ENCODE measurements at regions not wholly inside any gene's neighbourhood (a gene's known extent, or its start where the extent isn't known, plus 50 kb on each side); places are given as distances from the start of the nearest gene placed in this dataset.

DNA sequence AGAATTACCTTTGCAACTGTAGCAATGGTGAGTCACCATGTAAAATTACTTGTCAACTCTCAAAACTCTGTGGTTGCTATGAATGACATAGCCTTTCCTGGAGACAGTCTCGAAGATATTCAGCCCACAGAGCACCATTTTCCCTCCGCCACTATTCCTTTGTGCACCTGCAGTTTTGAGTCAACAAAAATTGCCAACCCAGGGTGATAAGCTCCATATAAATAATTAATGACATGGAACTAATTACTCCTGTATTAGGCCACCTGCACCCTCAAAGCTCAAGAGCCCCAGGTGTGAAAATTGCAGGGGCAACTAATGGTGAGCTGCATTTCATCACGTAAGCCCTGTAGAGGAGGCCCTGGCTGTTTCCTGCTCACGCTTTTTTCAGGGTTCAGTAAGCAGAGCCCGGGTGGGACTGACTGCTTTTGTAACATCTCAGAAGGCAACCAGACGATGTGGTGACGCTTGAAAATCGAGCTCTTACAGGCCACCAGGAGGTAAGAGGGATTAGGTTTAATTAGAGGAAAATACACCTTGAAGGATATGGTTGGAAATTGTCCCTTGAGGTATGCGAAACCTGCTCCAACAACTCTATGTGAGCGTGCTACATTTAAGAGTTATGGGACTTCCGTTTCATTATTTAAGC is 70.8 kb downstream of the BMP2 start:
- TF ChIP-seq, protein P1, sequence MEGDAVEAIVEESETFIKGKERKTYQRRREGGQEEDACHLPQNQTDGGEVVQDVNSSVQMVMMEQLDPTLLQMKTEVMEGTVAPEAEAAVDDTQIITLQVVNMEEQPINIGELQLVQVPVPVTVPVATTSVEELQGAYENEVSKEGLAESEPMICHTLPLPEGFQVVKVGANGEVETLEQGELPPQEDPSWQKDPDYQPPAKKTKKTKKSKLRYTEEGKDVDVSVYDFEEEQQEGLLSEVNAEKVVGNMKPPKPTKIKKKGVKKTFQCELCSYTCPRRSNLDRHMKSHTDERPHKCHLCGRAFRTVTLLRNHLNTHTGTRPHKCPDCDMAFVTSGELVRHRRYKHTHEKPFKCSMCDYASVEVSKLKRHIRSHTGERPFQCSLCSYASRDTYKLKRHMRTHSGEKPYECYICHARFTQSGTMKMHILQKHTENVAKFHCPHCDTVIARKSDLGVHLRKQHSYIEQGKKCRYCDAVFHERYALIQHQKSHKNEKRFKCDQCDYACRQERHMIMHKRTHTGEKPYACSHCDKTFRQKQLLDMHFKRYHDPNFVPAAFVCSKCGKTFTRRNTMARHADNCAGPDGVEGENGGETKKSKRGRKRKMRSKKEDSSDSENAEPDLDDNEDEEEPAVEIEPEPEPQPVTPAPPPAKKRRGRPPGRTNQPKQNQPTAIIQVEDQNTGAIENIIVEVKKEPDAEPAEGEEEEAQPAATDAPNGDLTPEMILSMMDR (IDR thresholded peaks at IDR 0.05): no peak
- TF ChIP-seq POLR2A (IDR thresholded peaks at IDR 0.05): no peak
